ENCODE measurements at regions not wholly inside any gene's neighbourhood (a gene's known extent, or its start where the extent isn't known, plus 50 kb on each side); places are given as distances from the start of the nearest gene placed in this dataset.

DNA sequence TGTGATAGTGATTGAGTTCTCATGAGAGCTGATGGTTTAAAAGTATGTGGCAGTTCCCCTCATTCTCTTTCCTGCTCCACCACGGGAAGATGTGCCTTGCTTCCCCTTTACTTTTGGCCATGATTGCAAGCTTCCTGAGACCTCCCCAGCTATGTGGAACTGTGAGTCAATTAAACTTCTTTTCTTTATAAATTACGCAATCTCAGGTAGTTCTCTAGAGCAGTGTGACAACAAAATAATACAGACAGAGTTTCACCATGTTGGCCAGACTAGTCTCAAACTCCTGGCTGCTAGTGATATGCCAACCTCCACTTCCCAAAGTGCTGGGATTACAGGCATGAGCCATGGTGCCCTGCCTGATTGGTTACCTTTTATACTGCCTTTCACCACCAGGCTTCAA lies 755.2 kb downstream of the METTL15 start:
- Histone ChIP-seq H3K36me3 (ENCODE audit: control insufficient read depth, low read length) (no peaks in the 10 kb centered on the region), H3F3A (ENCODE audit: control insufficient read depth, insufficient read depth) (no peaks in the 10 kb centered on the region), H3K4me2 (ENCODE audit: low read length) (no peak overlapping the region), H3K9me3 (ENCODE audit: control insufficient read depth, insufficient read depth, low read length) (no peaks in the 10 kb centered on the region), H3K27me3 (ENCODE audit: control insufficient read depth, low read length) (no peaks in the 10 kb centered on the region), H3K79me2 (ENCODE audit: control insufficient read depth, low read length) (no peaks in the 10 kb centered on the region), H3K4me3 (ENCODE audit: low read length) (no peak overlapping the region), H3K27ac (ENCODE audit: low read depth, low read length) (no peak overlapping the region), H4K20me1 (ENCODE audit: control insufficient read depth, insufficient read depth, low read depth, low read length) (no peaks in the 10 kb centered on the region), H3K9me2 (replicated peaks; ENCODE audit: control insufficient read depth, low read length) (no peaks in the 10 kb centered on the region), H3K4me1 (ENCODE audit: control insufficient read depth, low read length) (no peaks in the 10 kb centered on the region)
- TF ChIP-seq, protein P1, sequence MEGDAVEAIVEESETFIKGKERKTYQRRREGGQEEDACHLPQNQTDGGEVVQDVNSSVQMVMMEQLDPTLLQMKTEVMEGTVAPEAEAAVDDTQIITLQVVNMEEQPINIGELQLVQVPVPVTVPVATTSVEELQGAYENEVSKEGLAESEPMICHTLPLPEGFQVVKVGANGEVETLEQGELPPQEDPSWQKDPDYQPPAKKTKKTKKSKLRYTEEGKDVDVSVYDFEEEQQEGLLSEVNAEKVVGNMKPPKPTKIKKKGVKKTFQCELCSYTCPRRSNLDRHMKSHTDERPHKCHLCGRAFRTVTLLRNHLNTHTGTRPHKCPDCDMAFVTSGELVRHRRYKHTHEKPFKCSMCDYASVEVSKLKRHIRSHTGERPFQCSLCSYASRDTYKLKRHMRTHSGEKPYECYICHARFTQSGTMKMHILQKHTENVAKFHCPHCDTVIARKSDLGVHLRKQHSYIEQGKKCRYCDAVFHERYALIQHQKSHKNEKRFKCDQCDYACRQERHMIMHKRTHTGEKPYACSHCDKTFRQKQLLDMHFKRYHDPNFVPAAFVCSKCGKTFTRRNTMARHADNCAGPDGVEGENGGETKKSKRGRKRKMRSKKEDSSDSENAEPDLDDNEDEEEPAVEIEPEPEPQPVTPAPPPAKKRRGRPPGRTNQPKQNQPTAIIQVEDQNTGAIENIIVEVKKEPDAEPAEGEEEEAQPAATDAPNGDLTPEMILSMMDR (IDR thresholded peaks at IDR 0.05; ENCODE audit: low read depth, low read length, poor library complexity, severe bottlenecking): no peak
- TF ChIP-seq EZH2phosphoT487 (IDR thresholded peaks at IDR 0.05; ENCODE audit: borderline replicate concordance, low read length): no peak

DNA sequence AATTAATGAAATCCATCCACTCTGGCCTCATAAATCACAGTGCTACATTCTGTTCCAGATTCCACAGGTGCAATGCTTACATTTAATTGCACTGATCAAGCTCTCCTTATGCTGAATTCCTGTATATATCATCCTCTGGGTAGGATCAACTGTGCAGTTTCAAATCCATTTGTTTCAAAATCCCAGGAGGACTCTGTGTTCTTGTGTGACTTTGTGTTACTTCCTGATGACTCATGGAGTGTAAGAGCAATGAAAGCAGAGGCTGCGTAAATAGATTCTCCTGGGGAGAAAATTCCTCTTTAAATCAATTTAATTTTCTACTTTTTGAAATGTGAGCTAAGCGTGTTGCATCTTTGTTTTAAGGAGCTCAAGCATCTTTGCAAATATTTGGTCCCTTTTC lies 752.7 kb downstream of the METTL15 start:
- Histone ChIP-seq H3K4me3 (ENCODE audit: low read length) (no peak overlapping the region), H3K27ac (ENCODE audit: low read depth, low read length) (no peak overlapping the region), H3F3A (ENCODE audit: control insufficient read depth, insufficient read depth) (no peaks in the 10 kb centered on the region), H3K4me2 (ENCODE audit: low read length) (no peak overlapping the region), H3K27me3 (ENCODE audit: control insufficient read depth, low read length) (no peaks in the 10 kb centered on the region), H3K4me1 (ENCODE audit: control insufficient read depth, low read length) (no peaks in the 10 kb centered on the region), H4K20me1 (ENCODE audit: control insufficient read depth, insufficient read depth, low read depth, low read length) (no peaks in the 10 kb centered on the region), H3K79me2 (ENCODE audit: control insufficient read depth, low read length) (no peaks in the 10 kb centered on the region), H3K36me3 (ENCODE audit: control insufficient read depth, low read length) (no peaks in the 10 kb centered on the region), H3K9me2 (replicated peaks; ENCODE audit: control insufficient read depth, low read length) (no peaks in the 10 kb centered on the region), H3K9me3 (ENCODE audit: control insufficient read depth, insufficient read depth, low read length) (no peaks in the 10 kb centered on the region)
- no peak for TF ChIP-seq EZH2phosphoT487 (IDR thresholded peaks at IDR 0.05; ENCODE audit: borderline replicate concordance, low read length)
- TF ChIP-seq, protein P1 (IDR thresholded peaks at IDR 0.05; ENCODE audit: low read depth, low read length, poor library complexity, severe bottlenecking): no peak

DNA sequence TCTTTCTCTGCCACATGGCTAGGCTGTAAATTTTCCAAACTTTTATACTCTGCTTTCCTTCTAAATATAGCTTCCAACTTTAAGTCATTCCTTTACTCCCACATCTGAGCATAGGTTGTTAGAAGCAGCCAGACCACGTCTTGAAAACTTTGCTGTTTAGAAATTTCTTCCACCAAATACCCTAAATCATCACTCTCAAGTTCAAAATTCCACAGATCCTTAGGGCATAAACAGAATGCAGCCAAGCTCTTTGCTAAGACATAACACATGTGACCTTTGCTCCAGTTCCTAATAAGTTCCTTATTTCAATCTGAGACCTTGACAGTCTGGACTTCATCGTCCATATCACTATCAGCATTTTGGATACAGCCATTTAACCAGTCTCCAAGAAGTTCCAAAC lies 749.9 kb downstream of the METTL15 start:
- Histone ChIP-seq H3K4me2 (ENCODE audit: low read length) (no peak overlapping the region), H3F3A (ENCODE audit: control insufficient read depth, insufficient read depth) (no peaks in the 10 kb centered on the region), H3K4me1 (ENCODE audit: control insufficient read depth, low read length) (no peaks in the 10 kb centered on the region), H3K27me3 (ENCODE audit: control insufficient read depth, low read length) (no peaks in the 10 kb centered on the region), H3K4me3 (ENCODE audit: low read length) (no peak overlapping the region), H3K36me3 (ENCODE audit: control insufficient read depth, low read length) (no peaks in the 10 kb centered on the region), H3K79me2 (ENCODE audit: control insufficient read depth, low read length) (no peaks in the 10 kb centered on the region), H4K20me1 (ENCODE audit: control insufficient read depth, insufficient read depth, low read depth, low read length) (no peaks in the 10 kb centered on the region), H3K9me2 (replicated peaks; ENCODE audit: control insufficient read depth, low read length) (no peaks in the 10 kb centered on the region), H3K9me3 (ENCODE audit: control insufficient read depth, insufficient read depth, low read length) (no peaks in the 10 kb centered on the region), H3K27ac (ENCODE audit: low read depth, low read length) (no peak overlapping the region)
- TF ChIP-seq EZH2phosphoT487 (IDR thresholded peaks at IDR 0.05; ENCODE audit: borderline replicate concordance, low read length): no peak
- TF ChIP-seq, protein P1 (IDR thresholded peaks at IDR 0.05; ENCODE audit: low read depth, low read length, poor library complexity, severe bottlenecking): no peak

DNA sequence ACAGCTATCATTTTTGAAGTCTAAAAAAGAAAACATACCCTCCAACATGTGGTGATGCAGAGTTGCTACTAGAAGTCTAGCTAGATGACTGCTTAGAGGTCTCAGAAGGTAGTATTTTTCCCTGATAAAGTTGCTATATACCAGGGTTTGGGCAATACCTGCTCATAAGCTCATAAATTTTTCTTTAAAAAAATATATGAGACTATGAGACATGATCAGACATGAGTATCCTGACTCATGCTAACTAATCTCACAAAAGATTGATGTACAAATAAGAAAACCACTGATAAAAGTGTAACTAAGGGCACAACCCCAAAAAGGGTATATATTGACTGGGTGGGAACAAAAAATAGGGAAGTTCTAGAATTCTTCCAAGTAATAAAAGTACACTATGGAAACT lies 740.9 kb downstream of the METTL15 start:
- Histone ChIP-seq H4K20me1 (ENCODE audit: control insufficient read depth, insufficient read depth, low read depth, low read length) (no peaks in the 10 kb centered on the region), H3K36me3 (ENCODE audit: control insufficient read depth, low read length) (no peaks in the 10 kb centered on the region), H3K4me1 (ENCODE audit: control insufficient read depth, low read length) (no peaks in the 10 kb centered on the region), H3K27ac (ENCODE audit: low read depth, low read length) (no peak overlapping the region), H3K4me3 (ENCODE audit: low read length) (no peak overlapping the region), H3K79me2 (ENCODE audit: control insufficient read depth, low read length) (no peaks in the 10 kb centered on the region), H3K9me2 (replicated peaks; ENCODE audit: control insufficient read depth, low read length) (no peaks in the 10 kb centered on the region), H3F3A (ENCODE audit: control insufficient read depth, insufficient read depth) (no peaks in the 10 kb centered on the region), H3K27me3 (ENCODE audit: control insufficient read depth, low read length) (no peaks in the 10 kb centered on the region), H3K4me2 (ENCODE audit: low read length) (no peak overlapping the region), H3K9me3 (ENCODE audit: control insufficient read depth, insufficient read depth, low read length) (no peaks in the 10 kb centered on the region)
- TF ChIP-seq, protein P1 (IDR thresholded peaks at IDR 0.05; ENCODE audit: low read depth, low read length, poor library complexity, severe bottlenecking): no peak
- no peak for TF ChIP-seq EZH2phosphoT487 (IDR thresholded peaks at IDR 0.05; ENCODE audit: borderline replicate concordance, low read length)

Data from DOHH2 (cell line).